OCI-LY7 (cell line): ENCODE measurements at regions not wholly inside any gene's neighbourhood (a gene's known extent, or its start where the extent isn't known, plus 50 kb on each side); places are given as distances from the start of the nearest gene placed in this dataset.

Experiments used
- EZH2phosphoT487 ChIP-seq: fragments of 200-600 bp; sonication (generic); IDR thresholded peaks from 2 replicates; pipeline ENCODE4 v1.6.1; 2018; ENCODE audit warnings: low read depth, borderline replicate concordance, mild to moderate bottlenecking, mixed run types, antibody characterized with exemption, low read length, moderate library complexity, mixed read lengths
- TF ChIP-seq, protein P1 (sequence below): fragments of 200-600 bp; sonication (generic); conservative IDR thresholded peaks from 2 replicates; pipeline ENCODE4 v1.5.1; 2014; ENCODE audit warnings: mild to moderate bottlenecking, antibody characterized with exemption, low read length, moderate library complexity, mixed read lengths

DNA sequence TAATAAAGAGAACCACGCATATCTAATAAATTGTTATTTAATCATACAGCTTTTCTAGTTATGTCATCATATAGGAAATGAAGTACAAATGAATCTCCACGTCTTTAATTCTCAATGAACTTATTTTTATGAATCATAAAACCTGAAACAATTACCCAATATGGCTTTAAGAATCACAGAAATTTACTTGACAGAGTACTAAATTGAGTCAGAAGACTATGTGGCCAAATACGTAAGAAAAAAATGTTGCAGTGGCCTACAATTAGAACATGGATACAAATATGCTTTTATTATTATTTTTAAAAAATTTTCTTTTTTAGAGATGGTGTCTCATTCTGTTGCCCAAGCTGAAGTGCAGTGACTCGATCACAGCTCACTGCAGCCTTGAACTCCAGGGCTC lies 584.7 kb upstream of the SLC35B3 start:
- TF ChIP-seq, protein P1, sequence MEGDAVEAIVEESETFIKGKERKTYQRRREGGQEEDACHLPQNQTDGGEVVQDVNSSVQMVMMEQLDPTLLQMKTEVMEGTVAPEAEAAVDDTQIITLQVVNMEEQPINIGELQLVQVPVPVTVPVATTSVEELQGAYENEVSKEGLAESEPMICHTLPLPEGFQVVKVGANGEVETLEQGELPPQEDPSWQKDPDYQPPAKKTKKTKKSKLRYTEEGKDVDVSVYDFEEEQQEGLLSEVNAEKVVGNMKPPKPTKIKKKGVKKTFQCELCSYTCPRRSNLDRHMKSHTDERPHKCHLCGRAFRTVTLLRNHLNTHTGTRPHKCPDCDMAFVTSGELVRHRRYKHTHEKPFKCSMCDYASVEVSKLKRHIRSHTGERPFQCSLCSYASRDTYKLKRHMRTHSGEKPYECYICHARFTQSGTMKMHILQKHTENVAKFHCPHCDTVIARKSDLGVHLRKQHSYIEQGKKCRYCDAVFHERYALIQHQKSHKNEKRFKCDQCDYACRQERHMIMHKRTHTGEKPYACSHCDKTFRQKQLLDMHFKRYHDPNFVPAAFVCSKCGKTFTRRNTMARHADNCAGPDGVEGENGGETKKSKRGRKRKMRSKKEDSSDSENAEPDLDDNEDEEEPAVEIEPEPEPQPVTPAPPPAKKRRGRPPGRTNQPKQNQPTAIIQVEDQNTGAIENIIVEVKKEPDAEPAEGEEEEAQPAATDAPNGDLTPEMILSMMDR: no peak
- TF ChIP-seq EZH2phosphoT487: no peak
